A549 (cell line): ENCODE measurements at regions not wholly inside any gene's neighbourhood (a gene's known extent, or its start where the extent isn't known, plus 50 kb on each side); places are given as distances from the start of the nearest gene placed in this dataset.

Experiments
- CTCF ChIP-seq: fragments of >200 bp; sonication (Bioruptor Twin); formaldehyde crosslinking; IDR thresholded peaks from 3 replicates; pipeline ENCODE4 v1.5.1; 2016
- JUN ChIP-seq, 2 experiments: fragments of >200 bp; sonication (Bioruptor Twin); formaldehyde crosslinking; IDR thresholded peaks; 2 replicates in 1 of 2; 3 replicates in 1 of 2; pipeline ENCODE4 v1.6.1; 2016 to 2017
- MAZ ChIP-seq: fragments of 150-350 bp; IDR thresholded peaks from 2 replicates; pipeline ENCODE4 v1.6.1; 2014; ENCODE audit warnings: antibody characterized with exemption, low read depth, low read length, borderline replicate concordance

GRCh38 chr1:118264343-118264742 is 79.3 kb upstream of the SPAG17 start:
- TF ChIP-seq CTCF (no peak), MAZ (no peak), JUN (IDR thresholded peaks at IDR 0.05) (no peak)
